ENCODE measurements at regions not wholly inside any gene's neighbourhood (a gene's known extent, or its start where the extent isn't known, plus 50 kb on each side); places are given as distances from the start of the nearest gene placed in this dataset.

GRCh38 chr10:57706576-57707299 is 561.0 kb downstream of the IPMK start:
- Histone ChIP-seq H3K9me3 (ENCODE audit: low read depth, low read length, poor library complexity, severe bottlenecking) (no peaks in the 10 kb centered on the region), H3K27me3 (replicated peaks; ENCODE audit: insufficient read depth, low read depth, low read length, poor library complexity) (no peaks in the 10 kb centered on the region), H3K4me3 (ENCODE audit: low read depth, low read length, poor library complexity, severe bottlenecking) (no peak overlapping the region), H3K36me3 (ENCODE audit: insufficient read depth, low read length, poor library complexity, severe bottlenecking) (no peaks in the 10 kb centered on the region), H3K27ac (ENCODE audit: low read depth, low read length, poor library complexity, severe bottlenecking) (no peak overlapping the region), H3K4me1 (ENCODE audit: insufficient read depth, low read length, poor library complexity, severe bottlenecking) (no peaks in the 10 kb centered on the region)
- intact Hi-C loops (cut with micrococcal nuclease; ENCODE audit: unreplicated experiment): no loop called here
- DNase-seq (ENCODE audit: low spot score): no peak
- no peak for TF ChIP-seq CTCF (conservative IDR thresholded peaks at IDR 0.05; ENCODE audit: low read depth, low read length)
- TF ChIP-seq EZH2 (IDR thresholded peaks at IDR 0.05; ENCODE audit: borderline replicate concordance, low read depth, low read length, poor library complexity, severe bottlenecking): no peak
- POLR2A ChIA-PET (ENCODE audit: low non-redundant PET): no interaction called here
- CTCF ChIA-PET: no interaction called here
- no TSS peak for BruUV-seq (replicated peaks)

GRCh38 chr10:57706016-57706415 is 561.7 kb downstream of the IPMK start:
- intact Hi-C loops (cut with micrococcal nuclease; ENCODE audit: unreplicated experiment): no loop called here
- ChIA-PET POLR2A (ENCODE audit: low non-redundant PET) (no interaction called here), CTCF (no interaction called here)

GRCh38 chr10:57699944-57700343 is 567.8 kb downstream of the IPMK start:
- H3K9me3 ChIP-seq (ENCODE audit: low read depth, low read length, poor library complexity, severe bottlenecking): no peaks in the 10 kb centered on the region
- intact Hi-C loops (cut with micrococcal nuclease; ENCODE audit: unreplicated experiment): no loop called here
- BruUV-seq (replicated peaks): no TSS peak
- no peak for DNase-seq (ENCODE audit: low spot score)
- POLR2A ChIA-PET (ENCODE audit: low non-redundant PET): no interaction called here
- CTCF ChIA-PET: no interaction called here
- TF ChIP-seq EZH2 (IDR thresholded peaks at IDR 0.05; ENCODE audit: borderline replicate concordance, low read depth, low read length, poor library complexity, severe bottlenecking) (no peak), CTCF (conservative IDR thresholded peaks at IDR 0.05; ENCODE audit: low read depth, low read length) (no peak)
- H3K4me1 ChIP-seq (ENCODE audit: insufficient read depth, low read length, poor library complexity, severe bottlenecking): no peaks in the 10 kb centered on the region
- no peaks in the 10 kb centered on the region for H3K27me3 ChIP-seq (replicated peaks; ENCODE audit: insufficient read depth, low read depth, low read length, poor library complexity)
- no peaks in the 10 kb centered on the region for H3K36me3 ChIP-seq (ENCODE audit: insufficient read depth, low read length, poor library complexity, severe bottlenecking)
- no peak overlapping the region for H3K27ac ChIP-seq (ENCODE audit: low read depth, low read length, poor library complexity, severe bottlenecking)
- H3K4me3 ChIP-seq (ENCODE audit: low read depth, low read length, poor library complexity, severe bottlenecking): no peak overlapping the region

More at GRCh38 chr10:57706016-57706415, 561.7 kb downstream of the IPMK start:
- Histone ChIP-seq H3K4me3 (ENCODE audit: low read depth, low read length, poor library complexity, severe bottlenecking) (no peak overlapping the region), H3K4me1 (ENCODE audit: insufficient read depth, low read length, poor library complexity, severe bottlenecking) (no peaks in the 10 kb centered on the region), H3K27me3 (replicated peaks; ENCODE audit: insufficient read depth, low read depth, low read length, poor library complexity) (no peaks in the 10 kb centered on the region), H3K36me3 (ENCODE audit: insufficient read depth, low read length, poor library complexity, severe bottlenecking) (no peaks in the 10 kb centered on the region), H3K9me3 (ENCODE audit: low read depth, low read length, poor library complexity, severe bottlenecking) (no peaks in the 10 kb centered on the region), H3K27ac (ENCODE audit: low read depth, low read length, poor library complexity, severe bottlenecking) (no peak overlapping the region)
- no peak for DNase-seq (ENCODE audit: low spot score)
- no TSS peak for BruUV-seq (replicated peaks)
- TF ChIP-seq EZH2 (IDR thresholded peaks at IDR 0.05; ENCODE audit: borderline replicate concordance, low read depth, low read length, poor library complexity, severe bottlenecking): no peak
- TF ChIP-seq CTCF (conservative IDR thresholded peaks at IDR 0.05; ENCODE audit: low read depth, low read length): no peak
